ENCODE measurements at regions not wholly inside any gene's neighbourhood (a gene's known extent, or its start where the extent isn't known, plus 50 kb on each side); places are given as distances from the start of the nearest gene placed in this dataset.

- TF ChIP-seq CTCF (IDR thresholded peaks at IDR 0.05) (no peak), POLR2A (IDR thresholded peaks at IDR 0.05) (no peak)
- no peaks in the 10 kb centered on the region for H3K27me3 ChIP-seq
- no peak overlapping the region for H3K27ac ChIP-seq
- no peaks in the 10 kb centered on the region for H3K9me3 ChIP-seq
- no peak overlapping the region for H3K4me3 ChIP-seq (replicated peaks in 1 of 3)
- no peaks in the 10 kb centered on the region for H3K4me1 ChIP-seq
- DNase-seq: no peak
- intact Hi-C loops (cut with DNase I): no loop called here
- H3K36me3 ChIP-seq: no peaks in the 10 kb centered on the region
- WGBS, 2 donors: 57 to 90% methylated on average over 7 to 8 of the region's 8 CpGs
Observed at GRCh38 chr13:88339271-88339741, 668.1 kb downstream of the SLITRK5 start.

GRCh38 chr13:88345171-88345847 is 674.1 kb downstream of the SLITRK5 start:
- Histone ChIP-seq H3K36me3 (no peaks in the 10 kb centered on the region), H3K27me3 (no peaks in the 10 kb centered on the region), H3K9me3 (no peaks in the 10 kb centered on the region), H3K4me1 (no peaks in the 10 kb centered on the region), H3K27ac (no peak overlapping the region), H3K4me3 (replicated peaks in 1 of 3) (no peak overlapping the region)
- 95% methylated on average over 45 to 53 of the region's 59 CpGs for WGBS, 2 donors
- no peak for TF ChIP-seq CTCF (IDR thresholded peaks at IDR 0.05)
- TF ChIP-seq POLR2A (IDR thresholded peaks at IDR 0.05): no peak
- no peak for DNase-seq
- intact Hi-C loops (cut with DNase I): no loop called here

- Histone ChIP-seq H3K27me3 (no peaks in the 10 kb centered on the region), H3K27ac (no peak overlapping the region), H3K4me3 (replicated peaks in 1 of 3) (no peak overlapping the region), H3K4me1 (no peaks in the 10 kb centered on the region), H3K36me3 (no peaks in the 10 kb centered on the region), H3K9me3 (no peaks in the 10 kb centered on the region)
- WGBS, 2 donors: 80 to 88% methylated on average over 2 of the region's 2 CpGs
- DNase-seq: no peak
- TF ChIP-seq POLR2A (IDR thresholded peaks at IDR 0.05): no peak
- TF ChIP-seq CTCF (IDR thresholded peaks at IDR 0.05): no peak
- intact Hi-C loops (cut with DNase I): no loop called here
Observed at GRCh38 chr13:88360761-88361160, 689.6 kb downstream of the SLITRK5 start.

GRCh38 chr13:88369866-88370265 is 698.7 kb downstream of the SLITRK5 start:
- no peaks in the 10 kb centered on the region for H3K27me3 ChIP-seq
- DNase-seq: no peak
- H3K27ac ChIP-seq: no peak overlapping the region
- intact Hi-C loops (cut with DNase I): no loop called here
- H3K36me3 ChIP-seq: no peaks in the 10 kb centered on the region
- no peak overlapping the region for H3K4me3 ChIP-seq (replicated peaks in 1 of 3)
- H3K9me3 ChIP-seq: no peaks in the 10 kb centered on the region
- TF ChIP-seq CTCF (IDR thresholded peaks at IDR 0.05) (no peak), POLR2A (IDR thresholded peaks at IDR 0.05) (no peak)
- H3K4me1 ChIP-seq: no peaks in the 10 kb centered on the region

GRCh38 chr13:88376760-88377388 is 705.7 kb downstream of the SLITRK5 start:
- H3K4me1 ChIP-seq: no peaks in the 10 kb centered on the region
- no peak for DNase-seq
- intact Hi-C loops (cut with DNase I): no loop called here
- TF ChIP-seq POLR2A (IDR thresholded peaks at IDR 0.05) (no peak), CTCF (IDR thresholded peaks at IDR 0.05) (no peak)
- H3K27me3 ChIP-seq: no peaks in the 10 kb centered on the region
- no peak overlapping the region for H3K4me3 ChIP-seq (replicated peaks in 1 of 3)
- no peaks in the 10 kb centered on the region for H3K9me3 ChIP-seq
- no peak overlapping the region for H3K27ac ChIP-seq
- 78 to 87% methylated on average over 2 of the region's 2 CpGs for WGBS, 2 donors
- H3K36me3 ChIP-seq: no peaks in the 10 kb centered on the region

Data from thyroid gland (tissue), 4 donors.